Parathyroid adenoma (tissue), 2 donors: ENCODE measurements at regions not wholly inside any gene's neighbourhood (a gene's known extent, or its start where the extent isn't known, plus 50 kb on each side); places are given as distances from the start of the nearest gene placed in this dataset.

Experiments used
- H2AFZ ChIP-seq: fragments of 300-600 bp; sonication (generic); one replicate; pipeline ENCODE4 v1.7.0; 2017; ENCODE audit warnings: antibody characterized with exemption, mild to moderate bottlenecking
- H3K27ac ChIP-seq: fragments of 300-600 bp; sonication (generic); one replicate; pipeline ENCODE4 v1.7.0; 2017
- H3K27me3 ChIP-seq: fragments of 300-600 bp; sonication (generic); one replicate; pipeline ENCODE4 v1.7.0; 2017; ENCODE audit warnings: low read length; ENCODE audit not compliant: control insufficient read depth, insufficient read depth
- H3K36me3 ChIP-seq: fragments of 300-600 bp; sonication (generic); one replicate; pipeline ENCODE4 v1.7.0; 2017; ENCODE audit warnings: low read length; ENCODE audit not compliant: control insufficient read depth, insufficient read depth
- H3K4me1 ChIP-seq: fragments of 300-600 bp; sonication (generic); one replicate; pipeline ENCODE4 v1.7.0; 2017; ENCODE audit warnings: control low read depth
- H3K4me2 ChIP-seq: fragments of 300-600 bp; sonication (generic); one replicate; pipeline ENCODE4 v1.7.0; 2017; ENCODE audit warnings: low read length
- H3K4me3 ChIP-seq: fragments of 300-600 bp; sonication (generic); one replicate; pipeline ENCODE4 v1.7.0; 2017; ENCODE audit warnings: low read depth, low read length
- H3K79me2 ChIP-seq: fragments of 300-600 bp; sonication (generic); one replicate; pipeline ENCODE4 v1.7.0; 2017; ENCODE audit warnings: control low read depth
- H3K9ac ChIP-seq: fragments of 300-600 bp; sonication (generic); one replicate; pipeline ENCODE4 v1.7.0; 2017; ENCODE audit warnings: mild to moderate bottlenecking
- H3K9me3 ChIP-seq: fragments of 300-600 bp; sonication (generic); one replicate; pipeline ENCODE4 v1.7.0; 2017; ENCODE audit warnings: low read length; ENCODE audit not compliant: control insufficient read depth
- CTCF ChIP-seq: fragments of 300-600 bp; sonication (generic); IDR thresholded peaks from one replicate; pipeline ENCODE4 v1.7.0; 2017; ENCODE audit warnings: antibody characterized with exemption, mild to moderate bottlenecking
- donor health status: primary hyperparathyroidism.

GRCh38 chr21:17340081-17340480 lies 172.8 kb upstream of the CXADR start:
- no peak for TF ChIP-seq CTCF

GRCh38 chr21:17343055-17343454 lies 169.8 kb upstream of the CXADR start:
- no peak overlapping the region for H3K4me3 ChIP-seq
- no peaks in the 10 kb centered on the region for H3K9me3 ChIP-seq
- H3K27ac ChIP-seq, result no peak overlapping the region
- H3K79me2 ChIP-seq, result no peaks in the 10 kb centered on the region
- H3K36me3 ChIP-seq, result no peaks in the 10 kb centered on the region
- TF ChIP-seq CTCF, result no peak
- no peak overlapping the region for H2AFZ ChIP-seq
- H3K4me2 ChIP-seq, result no peak overlapping the region
- H3K9ac ChIP-seq, result no peak overlapping the region
- no peaks in the 10 kb centered on the region for H3K4me1 ChIP-seq
- H3K27me3 ChIP-seq, result no peaks in the 10 kb centered on the region

More at GRCh38 chr21:17340081-17340480, 172.8 kb upstream of the CXADR start:
- no peak overlapping the region for H2AFZ ChIP-seq
- no peaks in the 10 kb centered on the region for H3K27me3 ChIP-seq
- H3K36me3 ChIP-seq, result no peaks in the 10 kb centered on the region
- H3K27ac ChIP-seq, result no peak overlapping the region
- H3K9me3 ChIP-seq, result no peaks in the 10 kb centered on the region
- H3K79me2 ChIP-seq, result no peaks in the 10 kb centered on the region
- H3K4me2 ChIP-seq, result no peak overlapping the region
- no peak overlapping the region for H3K9ac ChIP-seq
- H3K4me1 ChIP-seq, result no peaks in the 10 kb centered on the region
- H3K4me3 ChIP-seq, result no peak overlapping the region

GRCh38 chr21:17348357-17348756 lies 164.5 kb upstream of the CXADR start:
- Histone ChIP-seq H3K9me3 (no peaks in the 10 kb centered on the region), H3K27ac (no peak overlapping the region), H3K27me3 (no peaks in the 10 kb centered on the region), H3K4me2 (no peak overlapping the region), H3K9ac (no peak overlapping the region), H3K79me2 (no peaks in the 10 kb centered on the region), H3K36me3 (no peaks in the 10 kb centered on the region), H2AFZ (no peak overlapping the region), H3K4me3 (no peak overlapping the region), H3K4me1 (no peaks in the 10 kb centered on the region)
- TF ChIP-seq CTCF, result no peak

GRCh38 chr21:17348849-17349248 lies 164.0 kb upstream of the CXADR start:
- Histone ChIP-seq H3K4me1 (no peaks in the 10 kb centered on the region), H3K79me2 (no peaks in the 10 kb centered on the region), H3K4me2 (no peak overlapping the region), H3K27ac (no peak overlapping the region), H3K36me3 (no peaks in the 10 kb centered on the region), H2AFZ (no peak overlapping the region), H3K4me3 (no peak overlapping the region), H3K9ac (no peak overlapping the region), H3K9me3 (no peaks in the 10 kb centered on the region), H3K27me3 (no peaks in the 10 kb centered on the region)
- no peak for TF ChIP-seq CTCF

- H3K27me3 ChIP-seq, result no peaks in the 10 kb centered on the region
- H3K27ac ChIP-seq, result no peak overlapping the region
- no peak overlapping the region for H3K4me2 ChIP-seq
- H3K9ac ChIP-seq, result no peak overlapping the region
- TF ChIP-seq CTCF, result no peak
- no peaks in the 10 kb centered on the region for H3K36me3 ChIP-seq
- no peaks in the 10 kb centered on the region for H3K4me1 ChIP-seq
- H3K79me2 ChIP-seq, result no peaks in the 10 kb centered on the region
- no peak overlapping the region for H2AFZ ChIP-seq
- no peaks in the 10 kb centered on the region for H3K9me3 ChIP-seq
- no peak overlapping the region for H3K4me3 ChIP-seq
These were observed 161.1 kb upstream of the CXADR start for GRCh38 chr21:17351766-17352165.
